IPS DF 19.7 (cell line): ENCODE measurements at regions not wholly inside any gene's neighbourhood (a gene's known extent, or its start where the extent isn't known, plus 50 kb on each side); places are given as distances from the start of the nearest gene placed in this dataset.

ENCODE experiments used
- DNase-seq: peaks from one replicate; pipeline ENCODE4 v3.0.0-alpha.2; 2013; ENCODE audit warnings: low read depth, low spot score

DNA sequence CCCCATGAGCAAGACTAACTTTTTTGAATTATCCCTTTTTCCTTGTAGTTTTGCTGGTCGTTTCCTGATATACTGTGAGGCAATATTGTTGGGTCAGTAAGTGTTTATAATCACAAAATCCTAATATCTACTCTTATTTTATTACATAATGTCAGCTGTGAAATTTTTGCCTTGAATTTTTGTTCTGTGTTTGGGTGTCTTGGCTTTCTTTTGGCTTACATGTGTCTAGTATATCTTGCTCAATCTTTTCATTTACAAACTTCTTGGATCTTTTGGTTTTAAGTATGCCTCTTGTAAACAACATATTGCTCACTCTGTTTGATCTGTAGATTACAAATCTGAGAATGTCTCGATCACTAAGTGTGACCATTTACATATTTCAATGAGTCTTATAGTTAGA lies 330.3 kb upstream of the ARGLU1 start:
- DNase-seq: no peak

DNA sequence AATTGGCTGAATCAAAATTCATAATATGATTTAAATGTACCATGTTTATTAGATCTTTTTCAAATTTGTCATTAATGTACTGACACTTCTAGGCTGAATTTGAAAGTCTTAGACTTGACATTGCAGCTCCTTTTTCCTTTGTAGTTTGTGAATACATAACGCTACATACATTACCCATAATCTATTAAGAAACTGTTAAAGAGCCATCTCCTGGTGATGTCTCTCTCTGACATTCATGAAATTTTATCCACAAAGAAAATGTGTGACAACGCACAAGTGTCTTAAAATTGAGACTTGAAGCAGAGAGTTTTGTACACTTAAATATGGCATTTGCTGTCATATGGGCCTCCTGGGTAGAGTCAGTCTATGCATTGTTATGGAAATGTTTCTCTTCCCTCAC lies 320.2 kb upstream of the ARGLU1 start:
- no peak for DNase-seq

DNA sequence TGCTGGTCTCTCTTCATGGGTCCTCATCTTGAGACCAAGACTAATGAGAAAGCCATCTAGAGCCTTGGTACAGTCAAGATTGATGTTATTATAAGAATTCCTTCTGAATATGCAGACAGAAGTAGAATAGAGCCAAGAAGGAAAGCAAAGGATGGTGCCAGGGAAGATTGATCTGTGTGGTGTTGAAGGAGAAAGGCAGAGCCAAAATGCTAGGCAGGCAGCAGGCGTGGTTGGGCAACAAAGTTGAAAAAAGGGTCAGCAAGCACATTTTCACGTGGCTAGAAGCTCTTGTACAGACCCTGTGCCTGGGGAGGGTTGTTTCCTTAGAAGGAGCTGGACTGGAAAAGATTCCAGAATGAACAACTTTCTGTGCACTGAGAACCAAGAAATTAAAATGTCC lies 319.7 kb upstream of the ARGLU1 start:
- no peak for DNase-seq

DNA sequence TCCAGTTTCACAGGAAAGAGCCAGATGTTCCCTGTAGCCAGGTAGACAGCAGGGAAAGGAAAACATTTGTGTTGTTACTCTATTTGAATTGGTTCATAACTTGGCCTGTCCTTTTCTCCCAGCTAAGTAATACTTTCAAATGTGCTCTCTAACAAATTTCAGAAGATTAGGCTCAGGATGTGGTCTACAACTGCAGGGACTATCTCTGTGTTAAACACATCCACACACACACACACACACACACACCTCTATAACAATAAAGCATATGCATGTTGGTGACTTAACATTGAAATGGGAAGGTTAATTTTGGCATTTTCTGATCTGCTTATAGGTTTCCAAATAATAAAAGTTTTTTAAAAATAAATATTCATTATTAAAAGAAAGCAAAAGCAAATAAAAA lies 316.0 kb upstream of the ARGLU1 start:
- no peak for DNase-seq

DNA sequence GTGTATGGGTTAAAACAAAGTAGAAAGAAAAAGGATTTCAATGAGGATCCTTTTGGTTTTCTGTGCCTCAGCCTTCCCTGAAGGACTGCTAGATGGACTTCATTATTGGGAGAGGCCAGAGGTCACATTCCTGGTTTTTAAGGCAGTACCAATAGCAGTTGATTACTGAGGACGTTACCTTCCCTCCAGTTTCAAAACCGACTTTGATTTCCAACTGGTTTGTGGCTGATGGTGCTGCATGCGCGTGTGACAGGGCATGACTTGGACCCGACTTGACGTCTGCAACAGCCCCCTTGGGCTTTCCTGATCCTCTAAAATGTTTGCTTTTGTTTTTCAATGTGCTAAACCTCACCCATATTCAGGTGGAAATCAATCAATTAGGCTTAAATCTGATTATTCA lies 314.3 kb upstream of the ARGLU1 start:
- DNase-seq: no peak

DNA sequence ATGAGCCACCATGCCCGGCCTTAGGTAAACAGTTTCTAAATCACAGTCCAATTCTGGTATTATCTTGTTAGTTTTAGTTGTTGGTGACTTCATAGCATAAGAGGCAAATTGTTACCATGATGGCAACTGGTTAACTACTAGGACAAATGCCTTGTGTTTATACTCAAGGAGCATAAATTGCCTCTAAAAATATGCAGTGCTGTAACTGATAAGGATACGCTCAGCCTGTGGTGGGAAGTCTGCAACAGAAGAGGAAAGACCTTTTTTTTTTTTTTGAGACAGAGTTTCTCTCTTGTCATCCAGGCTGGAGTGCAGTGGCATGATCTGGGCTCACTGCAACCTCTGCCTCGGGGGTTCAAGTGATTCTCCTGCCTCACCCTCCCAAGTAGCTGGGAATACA lies 311.9 kb upstream of the ARGLU1 start:
- DNase-seq: no peak

DNA sequence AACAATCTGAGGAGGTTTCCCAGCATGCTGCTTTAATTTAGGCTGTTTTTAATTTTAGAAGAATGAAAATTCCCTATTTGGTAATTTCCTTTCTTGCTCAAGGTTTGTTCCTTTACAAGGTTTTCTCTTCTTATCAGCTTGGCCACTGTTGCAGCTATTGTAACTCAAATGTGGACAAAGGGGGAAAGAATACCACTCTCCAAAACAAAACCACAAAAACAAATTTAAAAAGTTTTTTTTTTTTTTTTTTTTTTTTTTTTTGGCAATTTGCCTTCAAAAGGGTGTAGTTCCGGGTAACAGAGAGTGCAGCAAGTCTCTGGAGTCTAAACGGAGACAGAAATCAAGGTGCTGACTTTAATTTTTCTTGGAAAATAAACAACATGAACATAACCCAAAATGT lies 306.4 kb upstream of the ARGLU1 start:
- no peak for DNase-seq

DNA sequence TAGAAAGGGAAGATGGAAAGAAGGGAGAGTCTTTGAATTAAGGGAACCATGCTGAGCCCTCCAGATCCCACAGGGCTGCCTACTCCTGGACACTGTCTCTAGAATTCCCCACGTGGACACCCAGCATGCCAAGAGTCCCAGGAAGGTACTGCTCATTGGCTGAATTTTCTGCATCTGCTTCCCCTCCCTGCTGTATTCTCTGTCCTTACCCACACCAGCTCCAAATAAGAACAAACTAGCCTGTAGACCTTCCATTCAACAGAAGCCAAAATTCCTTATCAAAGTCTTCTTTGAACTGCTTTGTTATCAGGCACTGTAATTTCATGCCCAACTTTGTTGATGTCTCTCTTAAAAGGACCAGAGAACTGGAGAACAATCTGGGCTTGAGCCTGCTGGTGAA lies 305.9 kb upstream of the ARGLU1 start:
- no peak for DNase-seq

DNA sequence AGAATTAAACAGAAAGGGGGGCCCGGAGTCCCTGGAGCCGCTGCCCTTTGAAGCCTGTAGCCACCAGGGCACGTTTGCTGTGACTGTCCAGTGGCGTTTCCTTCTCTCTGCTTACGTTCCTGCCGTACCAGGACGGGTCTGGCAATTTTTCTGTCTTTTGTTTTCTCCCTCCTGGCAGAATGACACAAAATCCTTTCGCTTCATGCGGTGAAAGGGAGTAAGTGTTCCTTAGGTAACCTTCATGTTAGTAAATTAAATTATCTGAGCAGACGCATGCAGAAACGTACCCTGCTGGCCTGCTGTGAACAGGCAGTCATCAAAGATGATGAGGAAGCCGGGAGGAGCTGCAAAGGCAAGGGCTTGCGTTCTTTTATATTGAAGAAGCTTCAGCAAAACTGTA lies 299.3 kb upstream of the ARGLU1 start:
- DNase-seq: no peak

DNA sequence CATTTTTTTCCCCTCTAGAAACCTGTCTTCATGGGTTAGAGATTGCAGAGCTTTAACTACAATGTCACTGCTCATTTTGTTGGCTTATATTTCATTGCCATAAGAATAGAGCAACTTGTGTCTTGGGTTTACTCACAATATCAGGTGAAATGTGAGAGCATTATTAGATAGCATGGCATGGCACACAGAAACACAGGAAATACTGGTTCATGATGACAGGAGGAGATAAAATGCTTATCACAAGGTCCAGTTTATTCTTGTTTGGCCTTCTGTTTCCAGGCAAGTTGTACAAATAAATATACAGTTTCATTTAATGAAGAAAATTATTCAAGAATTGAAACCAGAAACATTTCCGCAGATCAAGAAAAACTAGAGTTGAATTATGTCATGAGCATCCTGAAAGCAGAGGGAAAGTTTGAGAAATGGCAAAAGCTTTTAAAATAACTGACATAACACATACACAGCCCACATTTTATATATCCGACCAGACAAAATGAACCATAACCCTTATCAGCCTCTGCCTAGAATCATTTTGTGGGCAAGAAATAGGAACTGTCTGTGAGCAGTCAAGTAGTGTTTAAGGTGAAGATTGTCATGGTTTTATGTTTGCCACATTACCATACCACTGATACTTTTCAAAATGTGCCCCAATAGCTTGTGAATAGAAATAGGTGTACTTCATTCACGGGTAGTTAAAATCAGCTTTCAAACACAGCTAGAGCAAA lies 297.9 kb upstream of the ARGLU1 start:
- no peak for DNase-seq

DNA sequence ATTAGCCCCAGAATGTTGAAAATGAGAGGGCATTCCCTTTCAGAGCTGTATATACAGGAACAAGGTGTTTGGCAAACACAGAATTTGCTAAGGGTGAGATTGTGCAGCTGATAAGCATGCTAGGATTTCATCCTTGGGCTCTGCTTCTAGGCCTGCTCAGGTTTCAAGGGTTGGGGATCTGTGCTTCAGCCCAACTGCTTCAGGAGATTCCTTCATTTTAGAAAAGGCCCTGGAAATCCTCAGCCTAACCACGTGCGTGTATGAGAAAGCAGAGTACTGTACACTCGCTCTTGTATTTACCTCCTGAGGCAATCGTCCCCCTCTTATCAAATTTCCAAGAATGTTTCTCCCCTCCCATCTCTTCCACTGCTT lies 291.6 kb upstream of the ARGLU1 start:
- DNase-seq: no peak

DNA sequence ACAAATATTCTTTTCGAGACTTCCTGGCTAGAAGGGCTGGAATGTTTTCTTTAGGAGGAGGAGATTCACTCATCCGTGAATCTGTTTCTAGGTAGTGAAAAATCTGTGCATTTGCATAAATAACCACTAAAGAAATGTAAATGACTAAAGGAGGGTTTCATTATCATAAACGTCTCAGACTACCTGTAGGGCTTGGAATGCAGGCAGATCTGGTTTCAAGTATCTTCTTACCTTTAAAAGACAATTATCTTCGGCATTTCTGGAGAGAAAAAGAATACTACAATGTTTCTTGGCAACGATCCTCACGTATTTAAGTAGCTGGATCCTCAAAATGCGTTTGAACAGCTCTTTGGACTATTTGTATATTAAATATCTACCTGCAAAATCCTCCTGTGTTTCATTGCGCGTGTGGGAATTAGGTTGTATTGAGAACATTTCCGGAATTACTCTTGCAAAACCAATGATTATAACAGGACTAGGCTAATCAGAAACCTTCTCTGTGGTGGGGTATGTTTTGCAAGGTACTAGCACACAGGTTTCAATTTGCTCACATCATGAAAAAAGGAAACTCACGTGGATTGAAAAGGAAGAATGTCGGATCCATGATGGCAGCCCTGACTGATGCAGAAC lies 291.1 kb upstream of the ARGLU1 start:
- peak; percentile 83 for DNase-seq

DNA sequence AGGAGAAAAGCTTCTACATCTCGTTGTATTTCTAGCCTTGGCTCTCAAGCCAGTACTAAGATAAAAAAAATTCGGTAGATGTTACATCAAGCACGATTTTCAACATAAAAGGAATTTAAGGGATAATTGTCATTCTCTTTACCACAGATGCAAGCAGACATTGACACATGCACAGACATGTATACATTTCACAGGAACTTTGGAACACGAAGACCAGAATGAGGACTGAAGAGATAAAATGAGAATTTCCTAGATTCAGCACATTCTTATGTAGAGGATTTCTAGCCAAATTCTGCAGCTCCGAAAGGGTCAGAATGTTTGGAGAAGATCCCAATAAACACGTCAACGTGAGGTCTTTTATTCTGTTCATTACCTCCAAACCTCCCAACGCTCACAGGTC lies 284.5 kb upstream of the ARGLU1 start:
- no peak for DNase-seq

DNA sequence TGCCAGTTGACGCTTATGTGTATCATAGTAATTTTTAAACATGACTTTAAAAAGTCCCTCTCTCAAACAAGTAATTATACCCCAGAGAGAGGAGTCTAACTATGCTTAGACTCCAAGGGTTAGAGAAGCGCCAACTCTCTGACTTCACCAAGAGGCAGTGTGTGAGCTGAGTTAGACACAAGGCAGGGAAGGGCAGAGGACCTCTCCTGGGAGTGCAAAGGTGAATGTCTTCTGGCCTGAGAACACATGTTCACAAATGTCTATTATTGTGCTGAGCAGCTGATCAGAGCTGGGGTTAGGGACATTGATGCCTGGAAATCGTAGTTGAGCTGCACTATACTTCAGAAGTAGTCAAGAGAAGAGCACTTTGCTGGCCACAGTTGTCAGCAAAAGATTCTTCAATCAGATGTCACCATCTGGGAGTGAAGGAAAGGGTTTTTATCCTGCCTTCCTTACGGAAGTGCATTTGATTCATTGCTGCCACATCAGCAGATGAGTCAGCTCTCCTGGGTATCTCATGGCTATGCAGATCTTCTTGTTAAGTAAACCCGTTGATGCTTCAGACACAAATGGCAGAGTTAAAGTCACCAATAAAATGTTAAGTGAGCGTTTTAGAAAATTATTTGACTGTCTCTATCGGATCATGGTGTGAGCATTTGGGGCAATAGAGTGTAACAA lies 283.2 kb upstream of the ARGLU1 start:
- DNase-seq: no peak

DNA sequence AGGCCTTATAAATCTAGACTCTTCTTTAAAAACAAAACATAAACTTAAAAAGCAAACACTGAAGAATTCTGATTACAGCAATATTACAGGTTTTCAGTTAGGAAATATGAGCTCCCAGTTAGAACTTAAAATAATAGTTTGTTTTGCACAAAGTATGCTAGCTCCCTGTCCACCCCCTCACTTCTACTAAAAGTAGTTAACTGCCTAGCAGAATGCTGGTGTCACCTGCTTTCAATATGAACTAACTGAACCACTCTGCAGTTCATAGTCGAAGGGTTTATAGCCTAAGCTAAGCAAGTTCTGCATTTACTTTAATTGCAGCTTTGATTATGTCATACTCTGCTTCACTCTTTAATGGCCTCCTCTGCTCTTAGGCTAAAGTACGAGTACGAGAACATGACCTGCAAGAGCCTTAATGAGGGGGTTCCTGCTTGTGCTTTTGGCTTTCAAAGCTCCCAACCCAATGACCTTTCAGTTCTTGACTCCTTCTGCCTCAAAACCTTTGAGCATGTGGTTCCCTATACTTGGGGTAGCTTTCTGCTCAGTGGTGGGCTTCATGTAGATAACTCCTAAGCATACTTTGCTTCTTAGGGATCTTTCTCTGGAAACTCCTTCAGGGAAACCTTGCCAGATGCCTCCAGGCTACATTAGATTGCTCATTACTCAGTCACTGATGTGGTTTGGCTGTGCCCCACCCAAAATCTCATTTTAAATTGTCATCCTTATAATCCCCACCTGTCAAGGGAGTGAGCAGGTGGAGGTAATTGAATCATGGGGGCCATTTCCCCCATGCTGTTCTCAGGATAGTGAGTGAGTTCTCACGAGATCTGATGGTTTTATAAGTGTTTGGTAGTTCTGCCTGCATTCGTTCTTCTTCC lies 278.9 kb upstream of the ARGLU1 start:
- DNase-seq: no peak

DNA sequence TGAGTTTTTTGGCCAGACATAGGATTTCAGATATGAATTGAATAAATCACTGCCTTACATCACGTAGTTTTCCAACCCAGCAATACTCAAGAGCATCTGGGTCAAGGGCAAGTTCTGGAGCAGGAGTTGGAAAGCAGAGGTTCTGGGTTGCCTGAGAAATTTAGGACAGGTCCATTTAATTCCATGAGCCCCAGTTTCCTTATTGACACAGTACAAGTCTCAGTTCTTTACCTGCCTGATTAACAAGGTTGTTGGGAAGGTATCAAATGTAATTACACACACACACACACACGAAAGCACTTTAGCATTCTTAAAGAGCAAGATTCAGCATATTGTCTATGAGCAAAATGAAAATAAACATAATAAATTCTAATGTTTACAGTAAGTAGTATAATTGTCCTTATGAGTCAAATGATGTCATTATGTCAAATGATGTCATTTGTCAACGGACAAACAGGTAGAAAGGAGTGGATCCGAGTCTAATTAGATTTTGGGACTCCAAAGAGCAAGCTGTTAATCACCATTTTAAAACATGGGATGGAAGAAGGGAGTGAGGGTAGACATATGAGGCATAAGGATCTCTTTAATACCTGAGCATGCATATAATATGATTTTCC lies 268.4 kb upstream of the ARGLU1 start:
- DNase-seq: no peak

DNA sequence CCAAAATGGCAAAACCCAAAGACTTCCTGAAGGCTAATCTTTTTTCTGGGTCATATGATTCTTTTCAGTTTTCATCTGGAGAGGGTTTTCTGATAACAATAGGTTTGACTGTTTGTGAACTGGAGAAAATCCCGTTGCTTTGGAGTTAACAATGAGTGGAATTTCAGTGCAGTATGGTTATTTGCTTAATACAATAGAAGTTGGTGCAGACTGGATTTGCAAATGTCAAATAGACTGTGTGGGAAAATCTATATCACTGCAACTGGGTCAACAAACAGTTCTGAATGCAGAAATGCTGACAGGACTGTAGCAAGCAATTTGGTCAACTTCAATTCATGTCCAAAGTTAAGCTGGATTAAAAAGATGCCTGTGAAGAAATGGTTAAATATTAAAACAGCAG lies 267.5 kb upstream of the ARGLU1 start:
- no peak for DNase-seq

DNA sequence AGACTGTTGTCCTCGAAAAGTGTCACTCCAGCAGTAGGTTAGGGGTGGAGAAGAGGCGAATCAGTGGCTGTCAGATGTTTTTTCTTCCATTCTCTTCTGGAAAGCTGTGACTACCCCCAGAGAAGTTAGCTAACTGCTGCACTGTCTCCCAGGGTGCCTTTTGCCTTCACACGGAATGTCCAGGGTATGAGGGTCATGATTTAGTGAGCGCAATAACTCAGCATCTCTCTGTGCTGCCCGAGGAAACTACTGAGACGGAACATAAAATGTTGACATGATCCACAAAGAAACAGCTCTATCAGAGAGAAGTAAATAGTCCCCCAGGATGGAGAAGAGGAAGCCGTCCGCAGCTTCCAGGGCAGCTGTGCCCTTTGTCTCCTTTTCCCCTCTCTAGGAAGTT lies 254.0 kb upstream of the ARGLU1 start:
- no peak for DNase-seq

DNA sequence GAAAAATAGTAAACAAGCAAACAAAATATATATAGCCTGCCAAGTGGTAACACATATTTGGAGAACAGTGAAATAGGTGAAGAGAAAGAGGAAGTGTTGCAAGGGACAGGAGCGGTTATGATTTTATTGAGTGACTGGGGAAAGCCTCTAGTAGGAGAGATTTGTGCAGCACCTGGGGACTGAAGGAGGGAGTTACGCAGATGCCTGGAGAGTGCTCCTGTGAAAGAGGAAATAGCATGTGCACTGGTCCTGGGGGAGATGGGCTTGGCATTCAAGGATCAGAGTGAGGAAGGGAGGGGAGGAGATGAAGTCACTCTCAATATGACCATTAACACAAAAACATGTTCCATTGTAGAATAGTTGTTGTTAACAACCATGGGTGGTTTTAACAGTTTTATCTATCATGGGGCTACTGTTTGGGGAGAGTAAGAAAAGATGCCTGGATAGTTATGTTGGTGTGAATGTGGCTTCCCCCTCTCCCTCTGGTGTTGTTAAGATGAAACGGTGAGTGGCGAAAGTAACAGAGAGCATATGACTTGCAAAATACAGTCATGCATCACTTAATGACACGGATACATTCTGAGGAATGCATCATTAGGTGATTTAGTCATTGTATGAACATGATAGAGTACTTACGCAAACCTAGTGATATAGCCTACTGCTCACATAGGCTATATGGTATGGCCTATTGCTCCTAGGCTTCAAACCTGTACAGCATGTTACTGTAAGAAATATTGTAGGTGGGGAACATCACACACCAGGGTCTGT lies 251.7 kb upstream of the ARGLU1 start:
- no peak for DNase-seq

DNA sequence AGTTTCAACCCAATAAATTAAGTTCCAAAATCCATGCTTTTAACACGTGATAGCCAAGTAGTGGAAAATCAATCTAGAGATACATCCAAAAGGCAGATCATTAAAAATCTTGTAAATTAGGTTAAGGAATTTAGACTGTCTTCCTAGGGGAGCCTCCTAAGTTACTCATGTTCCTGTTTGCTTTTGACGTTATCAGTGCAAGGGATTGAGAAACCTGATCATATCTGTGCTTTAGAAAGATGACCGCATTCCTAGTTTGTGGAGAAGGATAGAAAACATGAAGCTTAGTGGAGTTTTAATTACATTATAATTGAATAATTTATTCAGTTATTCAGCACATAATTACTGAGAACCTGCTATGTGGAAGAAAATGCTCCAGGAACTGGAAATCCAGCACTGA lies 251.0 kb upstream of the ARGLU1 start:
- no peak for DNase-seq

DNA sequence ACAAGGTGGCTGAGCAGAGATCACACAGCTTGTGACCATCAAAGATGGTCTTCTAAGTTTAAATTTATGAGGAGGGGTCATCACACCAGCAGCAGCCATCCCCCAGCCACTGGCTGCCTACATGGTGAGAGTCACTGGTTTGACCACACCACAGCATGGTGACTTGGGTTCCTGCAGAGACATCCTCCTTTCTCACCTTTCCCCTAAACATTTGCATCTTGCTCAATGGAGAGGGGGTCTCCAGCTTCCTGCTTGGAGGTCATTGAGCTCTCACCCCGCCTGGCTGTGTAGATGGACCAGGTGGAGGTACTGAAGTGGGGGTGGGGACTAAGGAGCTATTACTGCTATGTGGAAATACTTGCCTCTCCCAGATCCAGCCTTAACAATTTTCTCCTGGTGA lies 247.6 kb upstream of the ARGLU1 start:
- peak; percentile 60 for DNase-seq
